Tibial artery (tissue), 4 donors: ENCODE measurements at regions not wholly inside any gene's neighbourhood (a gene's known extent, or its start where the extent isn't known, plus 50 kb on each side); places are given as distances from the start of the nearest gene placed in this dataset.

Experiments used
- DNase-seq, 2 donors: peaks; one replicate each; pipeline ENCODE4 v3.0.0-alpha.2; 2019
- H3K27ac ChIP-seq, 2 donors: fragments of 200-600 bp; sonication (generic) in 1 of 2; 1 replicate in 1 of 2; 2 replicates in 1 of 2; pipeline ENCODE4 v1.5.1; 2018 to 2019; ENCODE audit warnings: mild to moderate bottlenecking in 1 of 2
- H3K27me3 ChIP-seq, 2 donors: fragments of 200-600 bp; sonication (generic) in 1 of 2; one replicate each; pipeline versions ENCODE4 v1.5.1 to v1.6.0; 2016 to 2019
- H3K36me3 ChIP-seq, 3 donors: fragments of 200-600 bp; sonication (generic) in 2 of 3; one replicate each; pipeline ENCODE4 v1.5.1; 2016 to 2019; ENCODE audit warnings: mild to moderate bottlenecking in 2 of 3
- H3K4me1 ChIP-seq, 4 donors: fragments of 200-600 bp; sonication (generic) in 2 of 4; 1 replicate in 3 of 4; 2 replicates in 1 of 4; pipeline ENCODE4 v1.5.1; 2016 to 2019
- H3K4me3 ChIP-seq, 2 donors: fragments of 200-600 bp; sonication (generic) in 1 of 2; 1 replicate in 1 of 2; 2 replicates in 1 of 2; pipeline ENCODE4 v1.5.1; 2018 to 2019; ENCODE audit warnings: mild to moderate bottlenecking in 2 of 2
- H3K9me3 ChIP-seq, 3 donors: fragments of 200-600 bp; sonication (generic) in 1 of 3; one replicate each; pipeline ENCODE4 v1.5.1; 2016 to 2019
- CTCF ChIP-seq, 2 experiments: fragments of 200-600 bp in 1 of 2; fragments of 450-650 bp in 1 of 2; IDR thresholded peaks; one replicate each; pipeline ENCODE4 v1.5.1; 2017 to 2019; ENCODE audit warnings: antibody characterized with exemption in 2 of 2, mild to moderate bottlenecking in 1 of 2, moderate library complexity in 1 of 2
- intact Hi-C: fragments of 100-400 bp; cut with DNase I; formaldehyde crosslinking; loops from one replicate; pipeline ENCODE4 v1.15.0; 2023; ENCODE audit warnings: low total_unique reads

DNA sequence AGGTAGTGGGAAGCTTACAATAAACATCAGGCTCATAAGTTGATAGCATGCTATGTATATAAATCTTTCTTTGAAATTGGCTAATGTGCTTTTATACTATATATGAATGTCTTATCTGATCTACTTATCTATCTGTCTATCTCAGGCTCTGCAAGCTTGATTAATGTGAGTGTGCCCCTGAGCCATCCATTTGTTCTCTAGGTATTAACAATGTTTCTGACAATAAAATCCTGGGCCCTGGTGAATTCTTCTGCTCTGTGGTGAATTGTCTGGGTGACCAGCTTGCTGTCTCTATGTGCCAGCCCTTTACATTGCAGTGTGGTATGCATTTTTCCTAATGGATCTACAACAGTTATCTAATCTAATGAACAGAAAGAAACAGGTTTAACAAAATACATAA, 295.9 kb downstream of the HRH4 start:
- no peak overlapping the region for H3K27ac ChIP-seq
- H3K36me3 ChIP-seq, result no peaks in the 10 kb centered on the region
- intact Hi-C loops, result no loop called here
- H3K27me3 ChIP-seq, result no peaks in the 10 kb centered on the region
- no peak for TF ChIP-seq CTCF (IDR thresholded peaks at IDR 0.05)
- DNase-seq, result no peak
- H3K4me1 ChIP-seq, result no peaks in the 10 kb centered on the region
- H3K4me3 ChIP-seq, result no peak overlapping the region
- peaks cover 0 to 10% (median 0%) of the 10 kb centered on the region in 3 donors for H3K9me3 ChIP-seq

- DNase-seq, result no peak
- Histone ChIP-seq H3K36me3 (no peaks in the 10 kb centered on the region), H3K4me3 (no peak overlapping the region), H3K4me1 (no peaks in the 10 kb centered on the region), H3K9me3 (peaks cover 0 to 18% (median 0%) of the 10 kb centered on the region in 3 donors), H3K27me3 (no peaks in the 10 kb centered on the region), H3K27ac (no peak overlapping the region)
- intact Hi-C loops, result no loop called here
- TF ChIP-seq CTCF (IDR thresholded peaks at IDR 0.05), result no peak
Measured at GRCh38 chr18:24757134-24757533, 296.7 kb downstream of the HRH4 start.

- DNase-seq, result no peak
- Histone ChIP-seq H3K27ac (no peak overlapping the region), H3K9me3 (peaks cover 0 to 18% (median 0%) of the 10 kb centered on the region in 3 donors), H3K36me3 (no peaks in the 10 kb centered on the region), H3K4me1 (peaks cover 0 to 21% (median 12%) of the 10 kb centered on the region in 4 donors), H3K27me3 (no peaks in the 10 kb centered on the region), H3K4me3 (no peak overlapping the region)
- intact Hi-C loops, result no loop called here
- no peak for TF ChIP-seq CTCF (IDR thresholded peaks at IDR 0.05)
Measured at GRCh38 chr18:24761765-24762164, 301.3 kb downstream of the HRH4 start.

DNA sequence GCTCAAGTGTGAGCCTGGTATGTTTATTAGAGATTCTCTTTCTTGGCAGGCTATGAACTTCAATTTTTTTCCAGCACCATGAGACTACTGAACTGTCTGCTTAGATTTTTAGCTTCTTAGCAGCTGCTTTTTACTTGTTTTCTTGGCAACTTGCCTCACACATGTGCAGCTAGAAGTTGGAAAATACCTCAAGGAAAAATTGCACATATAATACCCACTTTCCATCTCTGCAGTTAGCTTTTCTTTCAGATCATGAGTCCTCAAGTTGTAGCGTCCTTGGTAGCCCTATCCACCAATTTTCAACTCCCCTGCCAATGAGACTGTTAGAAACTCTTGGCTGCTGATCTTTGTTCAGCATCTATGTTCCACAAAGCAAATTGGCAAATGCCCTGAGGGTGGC, 302.1 kb downstream of the HRH4 start:
- no peaks in the 10 kb centered on the region for H3K27me3 ChIP-seq
- peaks cover 0 to 18% (median 0%) of the 10 kb centered on the region in 3 donors for H3K9me3 ChIP-seq
- no peak for DNase-seq
- no peak overlapping the region for H3K4me3 ChIP-seq
- intact Hi-C loops, result no loop called here
- no peak for TF ChIP-seq CTCF (IDR thresholded peaks at IDR 0.05)
- H3K36me3 ChIP-seq, result no peaks in the 10 kb centered on the region
- H3K4me1 ChIP-seq, result peaks cover 0 to 21% (median 12%) of the 10 kb centered on the region in 4 donors
- H3K27ac ChIP-seq, result no peak overlapping the region

GRCh38 chr18:24763765-24764513, 303.5 kb downstream of the HRH4 start:
- H3K36me3 ChIP-seq, result no peaks in the 10 kb centered on the region

More at GRCh38 chr18:24763765-24764513, 303.5 kb downstream of the HRH4 start:
- no peak overlapping the region for H3K27ac ChIP-seq
- peaks cover 0 to 21% (median 12%) of the 10 kb centered on the region in 4 donors for H3K4me1 ChIP-seq
- H3K9me3 ChIP-seq, result peaks cover 0 to 18% (median 0%) of the 10 kb centered on the region in 3 donors
- intact Hi-C loops, result no loop called here
- peak in 1 of 2 donors; percentile 30 for DNase-seq
- no peaks in the 10 kb centered on the region for H3K27me3 ChIP-seq
- no peak overlapping the region for H3K4me3 ChIP-seq
- TF ChIP-seq CTCF (IDR thresholded peaks at IDR 0.05), result no peak
